ENCODE measurements at regions not wholly inside any gene's neighbourhood (a gene's known extent, or its start where the extent isn't known, plus 50 kb on each side); places are given as distances from the start of the nearest gene placed in this dataset.

DNA sequence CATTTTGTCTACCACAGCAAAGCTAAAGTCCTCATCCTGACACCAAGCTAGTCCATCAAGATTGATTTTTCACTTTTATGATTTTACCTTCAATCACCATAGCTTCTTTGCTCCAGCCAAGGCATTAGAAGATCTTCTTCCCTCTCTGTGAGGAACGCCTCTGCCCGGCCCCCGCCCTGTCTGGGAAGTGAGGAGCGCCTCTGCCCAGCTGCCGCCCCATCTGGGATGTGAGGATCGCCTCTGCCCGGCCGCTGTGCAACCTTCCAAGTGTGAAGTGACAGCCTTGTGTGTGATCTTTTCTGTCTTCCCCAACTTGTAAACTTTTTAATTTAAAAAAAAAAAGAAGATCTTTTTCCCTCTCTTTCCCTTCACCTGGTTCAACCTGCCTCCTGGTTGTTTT lies 210.5 kb upstream of the NREP start:
- TF ChIP-seq, protein P1, sequence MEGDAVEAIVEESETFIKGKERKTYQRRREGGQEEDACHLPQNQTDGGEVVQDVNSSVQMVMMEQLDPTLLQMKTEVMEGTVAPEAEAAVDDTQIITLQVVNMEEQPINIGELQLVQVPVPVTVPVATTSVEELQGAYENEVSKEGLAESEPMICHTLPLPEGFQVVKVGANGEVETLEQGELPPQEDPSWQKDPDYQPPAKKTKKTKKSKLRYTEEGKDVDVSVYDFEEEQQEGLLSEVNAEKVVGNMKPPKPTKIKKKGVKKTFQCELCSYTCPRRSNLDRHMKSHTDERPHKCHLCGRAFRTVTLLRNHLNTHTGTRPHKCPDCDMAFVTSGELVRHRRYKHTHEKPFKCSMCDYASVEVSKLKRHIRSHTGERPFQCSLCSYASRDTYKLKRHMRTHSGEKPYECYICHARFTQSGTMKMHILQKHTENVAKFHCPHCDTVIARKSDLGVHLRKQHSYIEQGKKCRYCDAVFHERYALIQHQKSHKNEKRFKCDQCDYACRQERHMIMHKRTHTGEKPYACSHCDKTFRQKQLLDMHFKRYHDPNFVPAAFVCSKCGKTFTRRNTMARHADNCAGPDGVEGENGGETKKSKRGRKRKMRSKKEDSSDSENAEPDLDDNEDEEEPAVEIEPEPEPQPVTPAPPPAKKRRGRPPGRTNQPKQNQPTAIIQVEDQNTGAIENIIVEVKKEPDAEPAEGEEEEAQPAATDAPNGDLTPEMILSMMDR (IDR thresholded peaks at IDR 0.05) = no peak
- no peak for TF ChIP-seq EP300 (IDR thresholded peaks at IDR 0.05)
